ENCODE measurements at regions not wholly inside any gene's neighbourhood (a gene's known extent, or its start where the extent isn't known, plus 50 kb on each side); places are given as distances from the start of the nearest gene placed in this dataset.

DNA sequence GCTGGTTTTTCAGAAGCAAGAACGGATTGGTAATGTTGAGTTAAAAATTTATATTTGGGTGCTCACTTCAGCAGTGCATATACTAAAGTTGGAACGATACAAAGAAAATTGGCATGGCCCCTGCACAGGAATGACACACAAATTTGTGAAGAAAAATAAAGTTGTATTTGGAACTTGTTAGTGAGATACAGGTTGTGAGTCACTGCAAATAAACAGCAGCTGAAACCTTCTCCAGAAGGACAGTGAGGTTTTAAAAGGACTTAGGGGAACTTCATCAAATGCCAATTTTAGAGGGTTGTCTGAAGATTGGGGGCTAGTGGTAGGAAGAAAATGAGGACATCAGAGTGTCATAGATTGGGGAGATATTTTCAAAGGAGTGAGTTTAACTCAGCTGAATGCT, 79.7 kb upstream of the ELOVL6 start:
- ATAC-seq (no peak), DNase-seq (no peak)
- peaks cover 2% of the 10 kb centered on the region for H3K27me3 Mint-ChIP-seq
- no peaks in the 10 kb centered on the region for H3K4me1 Mint-ChIP-seq
- H3K36me3 Mint-ChIP-seq (ENCODE audit: low read depth) = no peaks in the 10 kb centered on the region
- no peak overlapping the region for H3K27ac Mint-ChIP-seq
- no peaks in the 10 kb centered on the region for H3K9me3 Mint-ChIP-seq
- no peak overlapping the region for H3K4me3 Mint-ChIP-seq

DNA sequence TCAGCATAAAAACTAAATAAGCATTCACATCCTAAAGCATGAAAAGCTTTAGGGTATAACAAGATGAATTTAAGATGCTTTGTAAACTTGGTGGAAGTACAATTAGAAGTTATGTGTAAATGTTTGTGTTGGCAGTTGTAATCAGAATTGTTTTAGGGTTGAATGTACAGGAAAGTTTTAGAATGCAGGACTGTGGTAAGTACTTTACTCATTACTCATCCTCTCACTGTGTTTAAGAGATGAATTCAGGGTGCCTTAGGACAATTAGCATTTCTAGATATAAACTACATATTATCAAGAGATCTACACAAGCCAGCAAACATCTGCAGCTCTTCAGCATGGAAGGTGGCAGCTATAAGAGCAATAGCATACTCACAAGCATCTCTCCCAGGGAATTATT, 77.5 kb upstream of the ELOVL6 start:
- DNase-seq = no peak
- ATAC-seq = no peak
- H3K36me3 Mint-ChIP-seq (ENCODE audit: low read depth) = no peaks in the 10 kb centered on the region
- H3K4me1 Mint-ChIP-seq = no peaks in the 10 kb centered on the region
- no peaks in the 10 kb centered on the region for H3K9me3 Mint-ChIP-seq
- no peak overlapping the region for H3K27ac Mint-ChIP-seq
- H3K27me3 Mint-ChIP-seq = peaks cover 2% of the 10 kb centered on the region
- no peak overlapping the region for H3K4me3 Mint-ChIP-seq

DNA sequence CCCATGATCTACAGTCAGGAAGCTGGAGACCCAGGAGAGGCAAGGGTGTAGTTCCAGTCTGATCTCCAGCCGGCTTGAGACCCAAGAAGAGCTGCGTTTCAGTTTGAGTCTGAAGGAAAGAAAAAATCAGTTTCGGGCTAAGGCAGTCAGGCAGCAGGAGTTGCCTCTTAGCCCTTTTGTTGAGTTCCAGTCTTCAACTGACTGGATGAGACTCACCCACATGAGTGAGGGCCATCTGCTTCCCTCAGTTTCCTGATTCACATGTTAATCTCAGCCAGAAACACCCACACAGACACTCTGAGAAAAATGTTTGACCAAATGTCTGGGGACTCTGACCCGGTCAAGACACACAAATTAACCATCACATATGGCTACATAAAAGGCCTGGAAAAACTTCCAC, 73.6 kb upstream of the ELOVL6 start:
- ATAC-seq = no peak
- no peak overlapping the region for H3K4me3 Mint-ChIP-seq
- peaks cover 4% of the 10 kb centered on the region for H3K27me3 Mint-ChIP-seq
- no peak overlapping the region for H3K27ac Mint-ChIP-seq
- no peaks in the 10 kb centered on the region for H3K4me1 Mint-ChIP-seq
- no peaks in the 10 kb centered on the region for H3K36me3 Mint-ChIP-seq (ENCODE audit: low read depth)
- H3K9me3 Mint-ChIP-seq = no peaks in the 10 kb centered on the region
- no peak for DNase-seq

DNA sequence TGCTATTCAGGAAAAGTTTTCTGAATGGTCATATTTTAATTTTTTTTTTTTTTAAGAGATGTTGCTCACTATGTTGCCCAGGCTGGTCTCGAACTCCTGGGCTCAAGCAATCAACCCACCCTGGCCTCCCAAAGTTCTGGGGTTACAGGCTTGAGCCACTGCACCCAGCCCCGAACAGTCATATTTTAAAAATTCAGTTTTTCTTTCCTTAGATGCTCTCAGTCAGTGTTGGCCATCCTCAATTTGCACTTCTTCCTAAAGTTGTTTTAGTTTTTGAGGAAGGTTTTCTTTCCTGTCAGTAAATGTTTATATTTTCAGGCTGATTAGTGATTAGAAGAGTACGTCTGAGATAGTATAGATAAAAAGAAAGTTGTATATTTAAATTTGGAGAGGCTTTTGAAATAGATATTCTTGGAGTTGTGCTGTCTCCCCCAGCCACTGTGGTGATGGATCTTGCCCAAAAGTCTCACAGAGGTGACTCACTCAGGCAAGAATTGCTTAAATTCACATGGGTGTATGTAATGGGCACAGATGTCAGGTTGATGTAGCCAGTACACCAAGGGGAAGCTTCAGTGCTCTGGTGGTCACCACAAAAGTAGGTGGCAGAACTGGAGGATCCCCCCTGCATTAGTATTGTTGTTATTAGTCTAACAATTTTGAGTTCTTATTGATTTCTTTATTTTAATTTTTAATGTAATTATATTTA, 72.2 kb upstream of the ELOVL6 start:
- DNase-seq = no peak
- Mint-ChIP-seq H3K9me3 (no peaks in the 10 kb centered on the region), H3K4me3 (no peak overlapping the region), H3K36me3 (ENCODE audit: low read depth) (no peaks in the 10 kb centered on the region), H3K27me3 (peaks cover 6% of the 10 kb centered on the region), H3K4me1 (no peaks in the 10 kb centered on the region), H3K27ac (no peak overlapping the region)
- ATAC-seq = peak; percentile 40

DNA sequence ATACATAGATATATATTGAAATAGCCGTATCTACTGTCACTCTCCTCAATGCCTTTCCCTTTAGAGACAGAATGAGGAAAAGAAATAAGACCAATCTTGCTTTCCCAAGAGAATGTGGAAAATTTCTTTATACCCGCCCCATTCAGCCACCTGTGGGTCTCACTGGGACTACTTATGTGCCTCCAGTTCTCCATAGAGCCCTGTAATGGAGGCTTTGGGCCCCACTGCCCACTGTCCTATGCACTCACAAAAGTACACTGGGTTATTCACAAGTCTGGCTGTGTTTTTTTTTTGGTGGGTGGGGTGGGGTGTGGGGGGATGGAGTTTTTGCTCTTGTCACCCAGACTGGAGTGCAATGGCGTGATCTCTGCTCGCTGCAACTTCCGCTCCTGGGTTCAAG, 70.4 kb upstream of the ELOVL6 start:
- DNase-seq = no peak
- Mint-ChIP-seq H3K4me1 (no peaks in the 10 kb centered on the region), H3K36me3 (ENCODE audit: low read depth) (no peaks in the 10 kb centered on the region), H3K27ac (no peak overlapping the region), H3K9me3 (no peaks in the 10 kb centered on the region), H3K4me3 (no peak overlapping the region), H3K27me3 (peaks cover 4% of the 10 kb centered on the region)
- no peak for ATAC-seq

DNA sequence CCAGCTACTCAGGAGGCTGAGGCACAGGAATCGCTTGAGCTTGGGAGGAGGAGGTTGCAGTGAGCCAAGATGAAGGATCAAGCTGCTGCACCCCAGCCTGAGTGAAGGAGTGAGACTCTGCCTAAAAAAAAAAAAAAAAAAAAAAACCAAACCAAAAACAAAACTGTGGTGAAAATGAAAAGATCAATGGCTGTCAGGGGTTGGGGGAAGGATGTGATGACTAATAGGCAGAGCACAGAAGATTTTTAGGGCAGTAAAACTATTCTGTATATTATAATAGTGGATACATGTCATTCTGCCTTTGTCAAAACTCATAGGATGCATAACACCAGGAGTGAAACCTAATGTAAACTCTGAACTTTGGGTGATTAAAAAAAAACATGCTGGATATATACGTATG, 69.9 kb upstream of the ELOVL6 start:
- H3K4me3 Mint-ChIP-seq = no peak overlapping the region
- ATAC-seq (peak; percentile 52), DNase-seq (no peak)
- peaks cover 4% of the 10 kb centered on the region for H3K27me3 Mint-ChIP-seq
- H3K27ac Mint-ChIP-seq = no peak overlapping the region
- no peaks in the 10 kb centered on the region for H3K4me1 Mint-ChIP-seq
- no peaks in the 10 kb centered on the region for H3K9me3 Mint-ChIP-seq
- H3K36me3 Mint-ChIP-seq (ENCODE audit: low read depth) = no peaks in the 10 kb centered on the region

DNA sequence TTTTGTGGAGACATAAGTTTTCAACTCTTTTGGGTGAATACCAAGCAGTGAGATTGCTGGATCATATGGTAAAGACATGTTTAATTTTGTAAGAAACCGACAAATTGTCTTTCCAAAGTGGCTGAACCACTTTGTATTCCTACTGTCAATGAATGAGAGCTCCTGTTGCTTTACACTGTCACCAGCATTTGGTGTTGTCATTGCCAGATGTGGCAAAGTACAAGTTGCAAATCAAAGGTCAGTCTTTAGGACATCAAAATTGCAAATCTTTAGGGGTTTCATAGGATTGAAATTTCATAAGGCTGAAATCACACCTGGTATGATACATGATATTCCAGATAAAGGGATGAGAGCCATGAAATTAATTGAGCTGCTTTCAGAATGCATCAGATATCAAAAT, 67.7 kb upstream of the ELOVL6 start:
- ATAC-seq = no peak
- Mint-ChIP-seq H3K27ac (no peak overlapping the region), H3K36me3 (ENCODE audit: low read depth) (no peaks in the 10 kb centered on the region), H3K4me1 (no peaks in the 10 kb centered on the region), H3K9me3 (no peaks in the 10 kb centered on the region), H3K4me3 (no peak overlapping the region), H3K27me3 (peaks cover 4% of the 10 kb centered on the region)
- no peak for DNase-seq

DNA sequence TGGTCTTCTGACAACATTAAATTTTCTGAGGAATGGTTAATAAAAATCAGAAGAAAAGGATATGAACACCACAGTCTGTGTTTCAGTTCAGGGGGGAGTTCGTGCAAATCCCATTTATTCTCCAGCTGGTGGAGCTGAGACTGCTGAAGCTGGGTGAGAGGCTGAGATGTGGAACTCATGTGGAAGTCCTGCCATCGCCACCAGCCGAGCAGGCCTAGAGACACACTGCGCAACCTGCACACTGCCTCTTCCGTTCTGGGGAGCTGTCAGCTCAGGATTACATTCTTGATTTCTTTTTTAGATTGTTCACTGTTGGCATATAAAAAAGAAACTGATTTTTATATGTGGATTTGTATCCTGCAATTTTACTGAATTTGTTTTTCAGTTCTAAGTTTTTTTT, 66.6 kb upstream of the ELOVL6 start:
- H3K27me3 Mint-ChIP-seq = peaks cover 4% of the 10 kb centered on the region
- H3K36me3 Mint-ChIP-seq (ENCODE audit: low read depth) = no peaks in the 10 kb centered on the region
- H3K4me1 Mint-ChIP-seq = no peaks in the 10 kb centered on the region
- ATAC-seq (no peak), DNase-seq (no peak)
- no peaks in the 10 kb centered on the region for H3K9me3 Mint-ChIP-seq
- no peak overlapping the region for H3K27ac Mint-ChIP-seq
- H3K4me3 Mint-ChIP-seq = no peak overlapping the region

DNA sequence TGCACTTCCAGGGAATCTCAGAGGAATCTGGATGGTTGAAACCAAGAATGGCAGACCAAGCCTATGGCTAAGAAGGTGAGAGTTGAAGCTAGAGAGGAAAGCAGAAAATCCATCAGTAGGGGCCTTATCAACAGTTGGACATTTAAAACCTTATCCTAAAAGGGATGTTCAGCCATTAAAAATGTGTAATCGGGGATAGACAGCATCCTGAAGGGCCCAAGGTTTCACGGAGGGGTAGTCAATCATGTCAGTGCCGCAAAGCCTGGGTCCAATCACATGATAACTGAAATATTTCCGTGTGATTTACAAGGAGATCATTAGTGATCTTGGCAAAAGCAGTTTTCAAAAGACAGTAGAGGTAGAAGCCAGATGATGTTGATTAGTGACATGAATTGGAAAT, 61.9 kb upstream of the ELOVL6 start:
- peaks cover 2% of the 10 kb centered on the region for H3K27me3 Mint-ChIP-seq
- H3K4me1 Mint-ChIP-seq = no peaks in the 10 kb centered on the region
- DNase-seq = no peak
- no peak overlapping the region for H3K4me3 Mint-ChIP-seq
- no peaks in the 10 kb centered on the region for H3K36me3 Mint-ChIP-seq (ENCODE audit: low read depth)
- H3K27ac Mint-ChIP-seq = no peak overlapping the region
- H3K9me3 Mint-ChIP-seq = no peaks in the 10 kb centered on the region
- no peak for ATAC-seq

DNA sequence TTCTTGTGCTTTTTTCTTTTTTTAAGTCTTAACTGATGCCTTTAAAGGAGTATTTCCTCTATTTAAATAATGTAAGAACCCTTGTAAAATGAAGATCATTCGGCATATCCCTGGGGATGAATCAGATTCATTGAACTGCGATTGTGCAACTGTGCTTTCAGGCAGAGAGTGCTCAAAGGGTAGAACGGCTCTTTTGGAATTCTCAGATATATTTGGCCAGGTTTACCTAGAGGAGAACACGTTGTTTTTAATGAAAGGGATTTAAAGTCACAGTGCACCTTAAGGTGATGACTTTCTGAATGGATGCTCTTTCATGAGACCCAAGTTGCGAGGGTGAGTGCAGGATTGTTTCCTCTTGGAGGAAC, 51.6 kb upstream of the ELOVL6 start:
- DNase-seq = no peak
- H3K9me3 Mint-ChIP-seq = no peaks in the 10 kb centered on the region
- H3K4me3 Mint-ChIP-seq = no peak overlapping the region
- H3K4me1 Mint-ChIP-seq = no peaks in the 10 kb centered on the region
- ATAC-seq = no peak
- H3K27me3 Mint-ChIP-seq = no peaks in the 10 kb centered on the region
- no peak overlapping the region for H3K27ac Mint-ChIP-seq
- H3K36me3 Mint-ChIP-seq (ENCODE audit: low read depth) = no peaks in the 10 kb centered on the region

DNA sequence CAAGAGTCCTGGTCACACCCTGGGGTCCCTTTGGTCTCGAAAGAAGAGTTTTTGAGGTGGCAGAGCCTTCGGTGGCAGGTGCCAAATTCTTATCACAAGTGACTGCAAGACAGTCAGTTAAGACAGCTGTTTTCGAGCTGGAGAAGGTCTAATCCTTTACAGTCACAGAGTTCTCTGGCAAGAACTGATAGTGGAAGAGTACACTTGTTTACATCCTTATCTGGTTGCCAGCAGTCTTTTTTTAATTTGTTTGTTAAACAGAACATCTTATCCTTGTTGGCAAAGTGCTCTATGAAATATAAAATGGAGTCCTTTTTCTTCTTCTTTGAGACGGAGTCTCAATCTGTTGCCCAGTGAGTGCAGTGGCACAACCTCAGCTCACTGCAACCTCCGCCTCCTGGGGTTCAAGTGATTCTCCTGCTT, 50.4 kb upstream of the ELOVL6 start:
- ATAC-seq (no peak), DNase-seq (no peak)
- no peak overlapping the region for H3K27ac Mint-ChIP-seq
- H3K4me3 Mint-ChIP-seq = no peak overlapping the region
- no peaks in the 10 kb centered on the region for H3K27me3 Mint-ChIP-seq
- H3K36me3 Mint-ChIP-seq (ENCODE audit: low read depth) = no peaks in the 10 kb centered on the region
- H3K4me1 Mint-ChIP-seq = no peaks in the 10 kb centered on the region
- no peaks in the 10 kb centered on the region for H3K9me3 Mint-ChIP-seq
